ENCODE measurements at regions not wholly inside any gene's neighbourhood (a gene's known extent, or its start where the extent isn't known, plus 50 kb on each side); places are given as distances from the start of the nearest gene placed in this dataset.

DNA sequence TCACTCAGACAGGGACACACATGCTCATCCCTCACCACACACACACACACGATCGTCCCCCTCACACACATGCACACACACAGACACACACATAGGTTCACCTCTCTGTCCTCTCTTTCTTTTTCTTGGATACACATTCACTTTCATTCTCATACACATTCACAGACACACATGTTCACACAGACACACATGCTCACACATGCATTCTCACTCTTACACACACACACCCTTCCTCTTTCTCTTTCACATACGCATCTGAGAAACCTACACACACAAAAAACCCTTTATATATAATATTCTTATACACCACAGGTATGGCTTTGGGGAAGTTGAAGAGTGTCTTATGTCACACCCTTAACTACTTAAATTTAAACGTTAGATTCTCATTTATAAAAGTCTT is 248.6 kb upstream of the RUNX1 start:
- DNase-seq, result no peak
- Histone ChIP-seq H3K27me3 (replicated peaks in 1 of 7) (no peaks in the 10 kb centered on the region), H3K27ac (no peak overlapping the region), H3K9me3 (no peaks in the 10 kb centered on the region), H3K4me3 (no peak overlapping the region), H3K36me3 (no peaks in the 10 kb centered on the region), H3K4me1 (no peaks in the 10 kb centered on the region)
- intact Hi-C loops (cut with DNase I; ENCODE audit: low total_unique reads), result no loop called here
- TF ChIP-seq POLR2A (IDR thresholded peaks at IDR 0.05) (no peak), CTCF (IDR thresholded peaks at IDR 0.05 in 8 of 11, conservative IDR thresholded peaks at IDR 0.05 in 3 of 11) (no peak), POLR2AphosphoS5 (IDR thresholded peaks at IDR 0.05) (no peak)
- 73 to 85% (median 83%) methylated on average over 4 of the region's 4 CpGs for WGBS, 5 donors

DNA sequence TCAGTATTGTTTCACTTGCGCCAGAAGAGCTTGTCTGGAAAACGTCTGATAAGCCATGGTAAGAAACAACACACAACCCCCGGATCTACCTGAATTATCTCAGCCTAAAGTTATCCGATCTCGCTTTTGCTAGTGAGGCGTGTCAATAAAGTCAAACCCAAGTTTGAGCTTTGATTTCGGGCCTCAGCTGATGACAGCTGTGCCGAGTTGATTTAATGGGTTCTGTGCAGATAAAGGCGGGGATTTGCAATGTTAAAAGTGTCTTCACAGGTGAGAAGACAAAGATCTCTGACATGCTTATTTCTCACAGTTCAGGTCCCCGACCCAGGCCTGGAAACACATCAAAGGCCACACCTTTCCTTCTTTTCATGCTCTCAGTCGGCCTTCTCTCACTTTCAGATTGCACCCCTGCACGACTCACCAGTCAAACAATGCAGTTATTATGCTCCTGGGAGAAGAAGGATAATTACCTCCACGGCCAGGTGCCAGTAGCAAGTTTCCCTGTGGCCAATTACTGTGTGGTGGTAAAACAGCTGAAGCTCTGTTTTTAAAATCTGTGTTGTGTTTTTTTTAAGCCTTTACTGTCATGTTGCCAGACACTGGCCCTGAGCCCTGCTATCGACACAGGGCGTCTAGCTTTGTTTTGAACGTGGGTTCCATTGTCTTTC is 245.3 kb upstream of the RUNX1 start:
- intact Hi-C loops (cut with DNase I; ENCODE audit: low total_unique reads), result no loop called here
- Histone ChIP-seq H3K27me3 (replicated peaks in 1 of 7) (no peaks in the 10 kb centered on the region), H3K9me3 (no peaks in the 10 kb centered on the region), H3K27ac (no peak overlapping the region), H3K4me1 (no peaks in the 10 kb centered on the region), H3K4me3 (no peak overlapping the region), H3K36me3 (no peaks in the 10 kb centered on the region)
- 73 to 84% (median 83%) methylated on average over 16 of the region's 16 CpGs for WGBS, 5 donors
- TF ChIP-seq POLR2AphosphoS5 (IDR thresholded peaks at IDR 0.05), result no peak
- no peak for TF ChIP-seq CTCF (IDR thresholded peaks at IDR 0.05 in 8 of 11, conservative IDR thresholded peaks at IDR 0.05 in 3 of 11)
- no peak for TF ChIP-seq POLR2A (IDR thresholded peaks at IDR 0.05)
- no peak for DNase-seq

- Histone ChIP-seq H3K36me3 (no peaks in the 10 kb centered on the region), H3K9me3 (peaks cover 0 to 15% (median 7%) of the 10 kb centered on the region in 8 donors), H3K27me3 (replicated peaks in 1 of 7) (no peaks in the 10 kb centered on the region), H3K4me3 (no peak overlapping the region), H3K4me1 (no peaks in the 10 kb centered on the region), H3K27ac (no peak overlapping the region)
- no peak for DNase-seq
- intact Hi-C loops (cut with DNase I; ENCODE audit: low total_unique reads), result no loop called here
- 52 to 69% (median 64%) methylated on average over 3 of the region's 3 CpGs for WGBS, 5 donors
- no peak for TF ChIP-seq POLR2A (IDR thresholded peaks at IDR 0.05)
- no peak for TF ChIP-seq CTCF (IDR thresholded peaks at IDR 0.05 in 8 of 11, conservative IDR thresholded peaks at IDR 0.05 in 3 of 11)
- TF ChIP-seq POLR2AphosphoS5 (IDR thresholded peaks at IDR 0.05), result no peak
Observed at GRCh38 chr21:35291973-35292627, 243.0 kb upstream of the RUNX1 start.

- no peaks in the 10 kb centered on the region for H3K4me1 ChIP-seq
- no peak overlapping the region for H3K4me3 ChIP-seq
- H3K9me3 ChIP-seq, result peaks cover 0 to 21% (median 13%) of the 10 kb centered on the region in 8 donors
- no peak for DNase-seq
- H3K36me3 ChIP-seq, result no peaks in the 10 kb centered on the region
- WGBS, 5 donors, result 76 to 87% (median 83%) methylated on average over 3 of the region's 3 CpGs
- intact Hi-C loops (cut with DNase I; ENCODE audit: low total_unique reads), result no loop called here
- no peaks in the 10 kb centered on the region for H3K27me3 ChIP-seq (replicated peaks in 1 of 7)
- H3K27ac ChIP-seq, result no peak overlapping the region
- TF ChIP-seq POLR2AphosphoS5 (IDR thresholded peaks at IDR 0.05) (no peak), POLR2A (IDR thresholded peaks at IDR 0.05) (no peak), CTCF (IDR thresholded peaks at IDR 0.05 in 8 of 11, conservative IDR thresholded peaks at IDR 0.05 in 3 of 11) (no peak)
Observed at GRCh38 chr21:35291034-35291433, 241.9 kb upstream of the RUNX1 start.

All from spleen (tissue), 11 donors.